NCI-H446 treated with DMSO at 0.1 percent for 48 hours (cell line): ENCODE measurements at regions not wholly inside any gene's neighbourhood (a gene's known extent, or its start where the extent isn't known, plus 50 kb on each side); places are given as distances from the start of the nearest gene placed in this dataset.
A peak's percentile ranks its signal among the peaks of the same experiment; 100 is the strongest.

Experiments
- DNase-seq: peaks from one replicate; lab custom pipeline; 2025; lab: John Stamatoyannopoulos, UW

DNA sequence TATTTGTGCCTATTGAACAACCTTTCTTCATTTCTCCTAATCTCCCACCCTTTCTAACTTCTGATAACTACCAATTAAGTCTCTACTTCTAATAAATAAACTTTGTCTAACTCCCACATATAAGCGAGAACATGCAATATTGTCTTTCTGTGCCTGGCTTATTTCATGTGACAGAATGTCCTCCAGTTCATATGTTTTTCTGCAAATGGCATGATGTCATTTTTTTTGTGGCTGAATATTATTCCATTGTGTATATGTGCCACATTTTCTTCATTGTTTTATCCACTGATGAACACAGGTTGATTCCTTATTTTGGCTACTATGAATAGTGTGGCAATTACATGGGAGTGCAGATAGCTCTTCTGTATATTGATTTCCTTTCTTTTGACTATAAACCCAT, 1041.5 kb upstream of the MANEA start:
- no peak for DNase-seq

DNA sequence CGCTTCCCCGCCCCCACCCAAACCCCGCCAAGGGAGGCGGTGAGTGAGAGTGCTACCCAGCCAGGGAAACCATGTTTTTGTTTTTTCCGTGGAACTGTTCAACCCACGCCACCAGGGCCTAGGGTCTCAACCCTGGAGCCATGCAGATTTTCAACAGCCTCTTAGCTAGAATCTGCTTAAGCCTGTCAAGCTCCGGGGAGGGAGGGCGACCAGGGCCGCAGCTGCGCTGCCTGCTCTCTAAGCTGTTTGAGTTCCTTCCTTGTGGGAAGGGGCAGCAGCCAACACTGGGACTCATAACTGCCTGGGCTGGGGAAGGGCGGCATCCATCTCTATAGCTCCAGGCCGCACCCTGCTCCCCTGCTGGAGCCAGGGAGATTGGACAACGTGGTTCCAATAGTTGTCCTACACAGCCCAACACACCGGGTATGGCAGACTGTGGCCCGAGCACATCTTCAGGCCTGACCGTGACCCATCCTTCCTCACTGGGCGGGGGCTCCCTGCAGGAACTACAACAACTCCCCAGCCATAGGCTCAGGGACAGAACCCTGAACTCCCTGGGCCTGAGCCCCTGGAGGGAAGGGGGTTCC, 1065.7 kb upstream of the MANEA start:
- DNase-seq, result no peak

GRCh38 chr6:94510877-94511276, 1066.5 kb upstream of the MANEA start:
- DNase-seq, result no peak

DNA sequence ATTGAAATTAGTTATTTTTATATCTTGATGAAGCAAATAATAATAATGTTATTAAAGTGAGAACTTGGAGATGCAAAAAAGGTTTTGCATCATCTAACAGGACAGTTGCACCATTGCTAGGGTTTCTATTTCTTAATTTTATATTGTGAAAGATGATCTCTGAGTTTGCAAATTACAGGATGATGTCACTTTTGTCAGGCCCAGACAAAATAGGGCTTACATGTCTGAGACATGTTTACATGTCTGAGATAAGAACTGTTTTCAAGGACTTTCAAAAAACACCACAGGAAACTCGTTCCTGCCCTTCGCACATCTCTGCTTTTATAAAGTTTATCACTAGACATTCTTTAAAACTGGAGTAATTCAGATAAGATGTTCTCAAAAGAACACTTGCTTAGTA, 1075.8 kb upstream of the MANEA start:
- DNase-seq, result no peak

DNA sequence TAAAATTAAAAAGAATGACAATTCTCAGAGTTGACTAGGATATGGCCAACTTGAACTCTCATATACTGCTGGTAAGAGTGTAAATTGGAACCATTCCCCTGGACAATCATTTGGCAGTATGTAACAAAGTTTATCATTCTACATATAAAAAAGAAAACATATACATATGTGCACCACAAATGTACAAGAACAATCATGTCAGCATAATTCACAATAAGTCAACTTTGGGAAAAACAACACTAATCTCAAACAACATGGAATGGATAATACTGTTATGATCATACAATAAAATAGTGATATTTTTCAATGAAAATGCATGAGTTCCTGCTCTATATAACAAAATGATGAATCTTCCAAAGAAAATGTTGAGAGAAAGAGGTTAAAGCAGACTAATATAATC, 1078.7 kb upstream of the EPHA7 start:
- DNase-seq, result no peak

- DNase-seq, result no peak
Observed at GRCh38 chr6:94494500-94494899, 1075.1 kb upstream of the EPHA7 start.

- DNase-seq, result no peak
Observed at GRCh38 chr6:94487371-94487770, 1068.0 kb upstream of the EPHA7 start.

DNA sequence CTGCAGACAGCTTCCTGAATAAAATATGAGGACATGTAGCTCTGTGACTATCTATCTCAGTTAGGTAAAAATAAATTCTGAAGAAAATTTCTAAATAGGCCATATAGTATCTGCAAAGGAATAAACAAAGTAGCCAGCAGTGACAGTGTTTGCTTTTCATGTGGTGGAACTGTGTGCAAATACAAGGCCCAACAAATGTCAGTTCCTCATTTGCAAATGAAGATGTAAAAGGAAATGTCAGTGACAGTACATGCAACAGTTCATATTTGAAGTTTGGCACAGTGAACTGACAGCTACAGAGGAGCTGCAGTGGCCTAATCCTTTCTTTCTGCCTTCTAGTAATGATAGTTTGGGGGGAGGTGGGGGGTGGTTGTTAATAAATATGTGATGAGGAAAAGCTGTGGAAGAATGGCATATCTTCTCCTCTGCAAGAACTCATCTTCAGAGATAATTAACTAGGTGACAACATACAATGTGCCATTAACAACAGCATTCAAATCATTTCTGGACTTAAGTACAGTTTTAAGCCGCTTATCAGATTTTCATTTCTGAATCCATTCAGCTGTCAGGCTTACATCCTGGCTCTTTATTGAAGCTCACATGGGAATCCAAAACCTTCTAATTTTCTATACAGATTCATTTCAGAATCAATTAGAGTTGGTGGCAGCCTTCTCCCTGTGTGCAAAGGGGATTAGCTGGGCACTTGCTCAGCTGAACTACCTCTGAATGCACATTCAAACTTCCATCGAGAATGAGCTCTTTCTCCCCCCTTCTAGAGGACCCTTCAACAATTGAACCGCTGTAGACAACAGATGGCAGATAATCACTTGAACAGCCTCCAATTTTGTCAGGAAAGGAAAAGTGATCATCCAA, 1059.0 kb upstream of the EPHA7 start:
- peak; percentile 70 for DNase-seq

GRCh38 chr6:94468830-94469229, 1049.5 kb upstream of the EPHA7 start:
- DNase-seq, result no peak

DNA sequence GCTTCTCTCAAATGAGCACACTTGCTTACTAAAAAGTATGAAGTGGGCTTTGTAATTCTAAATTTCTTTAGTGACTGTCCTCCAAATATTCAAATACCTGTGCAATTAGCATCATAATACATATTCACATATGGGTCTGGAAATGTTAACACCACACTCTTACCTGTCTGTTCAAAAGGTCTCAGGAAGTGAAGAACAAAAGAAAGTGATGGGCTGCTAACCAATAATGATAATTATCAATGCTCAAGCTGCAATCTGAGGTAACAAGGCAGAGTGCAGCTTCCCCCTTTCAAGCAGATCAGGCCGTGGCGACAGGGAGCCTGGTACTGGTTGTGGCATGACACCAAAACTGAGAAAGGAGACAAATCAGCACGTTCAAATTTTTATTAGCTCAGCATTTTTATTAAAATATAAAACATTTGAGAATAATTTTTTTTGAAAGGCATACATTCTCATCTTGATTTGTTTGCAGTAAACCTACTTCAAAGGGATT, 1044.7 kb upstream of the EPHA7 start:
- DNase-seq, result no peak

GRCh38 chr6:94463306-94463705, 1043.9 kb upstream of the EPHA7 start:
- DNase-seq, result no peak

- DNase-seq, result no peak
Observed at GRCh38 chr6:94462231-94462630, 1042.9 kb upstream of the EPHA7 start.

DNA sequence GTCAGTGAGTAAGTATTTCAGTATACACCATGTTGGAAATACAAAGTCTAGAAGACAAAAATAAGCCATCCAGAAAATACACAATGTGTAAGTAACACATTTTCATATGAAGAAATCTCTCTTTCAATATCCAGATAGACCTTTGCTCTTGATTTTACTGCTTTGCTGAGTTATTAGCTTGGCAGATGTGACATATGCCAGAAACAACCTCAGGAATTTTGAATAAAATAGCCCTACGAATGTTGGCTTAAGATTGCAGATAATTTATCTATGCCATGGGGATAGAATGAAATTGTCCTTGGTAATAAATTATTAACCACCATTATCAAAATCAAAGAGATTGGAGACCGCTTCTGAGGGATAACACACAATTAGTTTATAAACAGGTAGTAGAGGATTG, 1036.9 kb upstream of the EPHA7 start:
- no peak for DNase-seq

- DNase-seq, result no peak
Observed at GRCh38 chr6:94454231-94454630, 1034.9 kb upstream of the EPHA7 start.

DNA sequence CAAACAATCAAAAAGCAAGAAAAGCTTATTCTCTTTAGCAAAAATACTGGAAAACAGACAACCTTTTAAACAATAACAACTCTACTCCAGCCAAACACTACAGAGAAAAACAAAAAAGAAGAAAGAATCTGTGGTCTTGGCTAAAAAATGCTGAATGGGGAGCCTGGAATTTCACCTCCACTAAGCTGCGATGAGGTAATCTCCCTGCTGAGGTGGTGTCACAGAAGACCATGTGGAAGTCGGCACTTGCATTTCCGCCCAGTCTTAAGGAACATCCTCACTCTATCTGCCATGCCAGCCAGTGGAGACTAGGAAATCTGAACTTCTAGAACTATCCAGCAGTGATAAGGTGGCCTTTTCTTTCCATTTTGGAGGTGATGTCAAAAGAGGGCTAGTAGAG, 1026.8 kb upstream of the EPHA7 start:
- DNase-seq, result no peak

DNA sequence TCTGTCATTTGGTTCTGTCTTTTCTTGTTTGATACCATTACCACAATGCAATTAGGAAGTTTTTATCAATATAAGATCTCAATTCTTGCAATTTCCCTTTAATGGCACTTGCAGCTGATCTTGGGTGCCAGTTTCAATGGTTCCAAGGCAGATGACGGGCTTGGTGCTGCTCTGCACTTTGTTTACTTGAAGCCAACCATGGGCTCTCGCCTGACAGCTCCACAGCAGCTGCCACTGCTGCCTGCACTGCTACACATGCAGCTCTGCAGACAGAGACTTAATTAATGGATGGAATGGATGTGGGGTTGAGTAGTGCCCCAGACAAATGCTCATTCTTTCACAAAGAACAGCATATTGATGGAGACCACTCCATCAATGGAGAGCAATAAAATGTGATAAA, 1024.3 kb upstream of the EPHA7 start:
- DNase-seq, result no peak

- no peak for DNase-seq
Observed at GRCh38 chr6:94424692-94425091, 1005.3 kb upstream of the EPHA7 start.

GRCh38 chr6:94417363-94417762, 998.0 kb upstream of the EPHA7 start:
- DNase-seq, result no peak

DNA sequence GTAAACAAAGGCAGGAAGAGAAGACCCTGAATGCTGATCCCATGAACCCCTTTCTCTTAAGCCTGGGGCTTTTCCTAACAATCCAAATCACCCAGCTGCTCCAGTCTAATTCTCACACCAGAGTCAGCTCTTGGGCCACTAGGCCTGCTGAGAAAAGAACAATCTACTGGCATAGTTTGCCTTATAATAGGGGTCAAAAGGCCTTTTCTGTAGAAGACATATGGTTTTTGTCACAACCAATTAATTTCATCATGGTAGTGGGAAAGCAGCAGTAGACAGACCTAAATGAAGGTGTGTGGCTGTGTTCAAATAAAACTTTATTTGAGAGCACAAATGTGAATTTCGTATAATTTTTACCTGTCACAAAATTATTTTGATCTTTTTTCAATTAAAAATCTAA, 994.7 kb upstream of the EPHA7 start:
- no peak for DNase-seq

DNA sequence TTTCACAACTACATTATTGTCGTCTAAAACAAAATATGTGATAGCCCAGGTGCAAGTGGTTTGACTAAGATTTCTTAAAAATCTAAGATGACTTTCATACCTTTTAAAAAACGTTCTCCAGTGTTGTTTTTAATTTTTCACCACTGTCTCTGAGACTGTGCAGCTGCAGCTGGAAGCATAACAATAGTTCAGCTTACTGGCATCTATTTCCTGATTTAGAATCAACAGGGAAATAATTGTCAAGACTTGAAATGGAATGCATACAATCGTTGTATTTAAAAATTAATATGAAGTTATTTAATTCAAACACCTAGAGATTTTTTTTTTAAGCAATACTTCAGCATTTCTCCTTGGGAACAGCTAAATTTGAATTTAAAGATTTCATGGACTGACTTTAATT, 982.0 kb upstream of the EPHA7 start:
- no peak for DNase-seq

- DNase-seq, result no peak
Observed at GRCh38 chr6:94394822-94395221, 975.5 kb upstream of the EPHA7 start.

GRCh38 chr6:94389218-94389617, 969.9 kb upstream of the EPHA7 start:
- DNase-seq, result no peak

- DNase-seq, result peak; percentile 83
Observed at GRCh38 chr6:94377835-94378234, 958.5 kb upstream of the EPHA7 start.

DNA sequence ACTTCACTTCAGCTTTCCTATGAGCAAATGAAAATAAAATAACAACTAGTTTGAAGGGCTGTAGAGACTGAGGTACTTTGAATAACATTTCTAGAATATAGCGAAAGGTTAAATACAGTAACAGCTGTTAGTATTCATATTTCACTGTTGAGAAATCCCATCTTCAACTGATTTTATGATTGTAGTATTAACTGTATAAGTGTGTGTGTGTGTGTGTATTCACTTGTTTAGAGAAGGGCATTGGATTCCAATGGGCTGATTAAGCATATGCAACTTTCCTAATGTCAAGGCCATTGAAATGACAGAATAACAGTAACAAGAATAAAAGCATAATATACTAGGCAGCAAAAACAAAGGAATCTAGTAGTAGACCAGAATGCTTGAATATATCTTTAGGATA, 957.5 kb upstream of the EPHA7 start:
- peak; percentile 4 for DNase-seq
